HG03159 (cell line): ENCODE measurements at regions not wholly inside any gene's neighbourhood (a gene's known extent, or its start where the extent isn't known, plus 50 kb on each side); places are given as distances from the start of the nearest gene placed in this dataset.
"Not testable (repeated sequence)": the region's sequence is repeated elsewhere in the genome, so short reads cannot be mapped to it uniquely, and the experiment has no call there.

Experiments
- ATAC-seq: cut with Tn5 transposase; IDR thresholded peaks from one replicate; pipeline ENCODE4 v1.9.1; 2021; ENCODE audit warnings: mild to moderate bottlenecking, moderate library complexity; ENCODE audit not compliant: unreplicated experiment

DNA sequence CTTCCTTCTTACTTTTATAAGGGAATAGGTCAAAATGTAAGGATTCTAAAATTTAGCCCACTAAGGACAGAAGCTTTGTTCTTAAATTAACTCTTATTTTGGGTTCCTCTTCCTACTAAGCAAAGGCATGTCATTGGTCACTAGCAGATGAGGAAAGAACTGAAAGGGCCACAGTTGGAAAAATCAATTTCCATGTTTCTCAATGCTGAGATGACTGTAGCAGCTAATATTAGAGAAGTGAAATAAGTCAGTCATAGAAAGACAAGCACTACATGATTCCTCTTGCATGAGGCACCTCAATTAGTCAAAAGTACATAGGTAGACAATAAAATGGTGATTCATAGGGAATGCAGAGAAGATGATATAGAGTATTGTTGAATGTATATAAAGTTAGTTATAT is 353.7 kb downstream of the RSL24D1 start:
- no peak for ATAC-seq

DNA sequence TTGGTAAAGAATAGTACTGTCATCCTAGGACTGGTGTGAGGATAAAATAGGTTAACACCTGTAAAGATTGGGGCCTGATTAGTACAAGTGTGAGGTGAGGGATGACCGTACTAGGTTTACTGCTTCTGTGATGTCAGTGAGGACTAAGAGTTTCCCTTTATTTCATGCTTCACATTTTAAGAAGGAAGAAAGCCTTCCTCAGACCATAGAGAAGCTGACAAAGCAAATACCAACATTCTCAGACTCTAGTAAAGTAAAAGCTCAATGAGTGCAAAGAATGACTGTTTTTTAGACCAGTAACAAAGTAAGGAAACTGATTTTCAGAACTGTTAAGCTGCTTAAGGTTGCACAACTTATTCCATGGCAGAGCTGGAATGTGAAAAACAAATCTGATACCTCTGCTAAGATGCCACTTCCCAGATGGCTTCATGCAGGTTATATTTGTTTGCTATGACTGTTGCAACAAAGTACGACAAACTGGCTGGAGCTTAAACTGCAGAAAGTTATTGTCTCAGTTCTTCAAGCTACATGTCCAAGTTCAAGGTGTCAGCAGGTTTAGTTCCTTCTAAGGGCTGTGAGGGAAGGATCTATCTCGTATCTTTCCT is 354.9 kb downstream of the RSL24D1 start:
- ATAC-seq, result no peak

GRCh38 chr15:54840621-54841398 is 355.9 kb downstream of the RSL24D1 start:
- no peak for ATAC-seq

GRCh38 chr15:54839379-54839778 is 357.4 kb downstream of the RSL24D1 start:
- no peak for ATAC-seq

GRCh38 chr15:54836052-54836795 is 360.5 kb downstream of the RSL24D1 start:
- ATAC-seq, result peak; percentile 44

DNA sequence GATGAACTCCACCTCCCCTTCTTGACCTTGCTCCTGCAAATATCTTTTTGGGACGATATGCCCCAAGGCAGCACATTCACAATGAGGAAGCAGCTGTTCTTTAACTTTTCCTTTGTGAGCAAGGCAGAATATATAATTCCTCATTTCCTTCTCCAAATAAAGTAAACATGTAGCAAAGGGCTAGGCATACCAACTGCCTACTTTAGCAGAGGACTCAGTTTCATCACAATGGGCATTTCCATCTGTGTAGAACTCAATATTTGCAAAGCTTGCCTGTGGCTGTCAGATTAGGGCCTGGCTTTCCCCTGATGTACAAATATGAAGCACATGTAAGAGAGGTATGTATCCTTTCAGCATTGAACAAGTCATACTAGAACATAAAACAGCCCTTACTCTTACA is 366.9 kb downstream of the RSL24D1 start:
- no peak for ATAC-seq

- ATAC-seq, result no peak
These were observed 375.9 kb downstream of the RSL24D1 start for GRCh38 chr15:54820811-54821210.

DNA sequence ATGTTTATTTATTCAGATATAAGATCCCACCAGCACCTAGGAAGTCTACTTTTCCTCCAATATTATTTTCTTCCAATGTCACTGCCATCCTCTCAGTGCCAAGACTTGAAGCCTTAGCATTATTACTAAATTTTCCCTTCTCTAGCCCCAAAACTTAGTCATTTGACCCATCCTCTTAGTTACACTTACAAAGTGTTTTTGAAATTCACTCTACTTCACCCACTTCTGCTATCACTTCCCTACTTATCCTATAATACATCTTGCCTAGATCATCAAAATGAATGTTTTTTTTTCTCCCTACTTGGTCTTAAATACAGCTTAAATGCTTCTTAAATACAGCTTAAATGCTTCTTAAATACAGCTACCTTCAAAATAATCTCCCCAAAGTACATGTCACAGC is 376.6 kb downstream of the RSL24D1 start:
- ATAC-seq, result no peak

DNA sequence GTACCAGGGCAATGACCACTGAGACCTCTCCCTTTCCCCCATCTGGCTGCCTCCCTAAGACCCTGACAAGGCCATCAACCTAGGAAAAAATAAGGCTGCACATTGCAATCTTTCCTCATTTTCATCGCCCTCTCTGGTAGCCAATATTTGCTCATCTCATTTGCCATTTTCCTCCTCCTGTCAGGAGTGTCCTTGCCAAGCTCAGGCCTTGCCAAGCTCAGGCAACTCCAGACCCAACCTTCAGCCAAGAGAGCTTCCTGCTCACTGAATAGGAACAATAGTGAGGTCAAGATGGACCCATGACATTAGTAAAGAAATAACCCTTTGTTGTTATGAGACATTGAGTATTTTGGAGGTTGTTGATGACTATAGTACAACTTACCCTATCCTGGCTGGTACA is 380.3 kb downstream of the RSL24D1 start:
- ATAC-seq, result no peak

GRCh38 chr15:54815556-54815955 is 381.2 kb downstream of the RSL24D1 start:
- ATAC-seq, result no peak

DNA sequence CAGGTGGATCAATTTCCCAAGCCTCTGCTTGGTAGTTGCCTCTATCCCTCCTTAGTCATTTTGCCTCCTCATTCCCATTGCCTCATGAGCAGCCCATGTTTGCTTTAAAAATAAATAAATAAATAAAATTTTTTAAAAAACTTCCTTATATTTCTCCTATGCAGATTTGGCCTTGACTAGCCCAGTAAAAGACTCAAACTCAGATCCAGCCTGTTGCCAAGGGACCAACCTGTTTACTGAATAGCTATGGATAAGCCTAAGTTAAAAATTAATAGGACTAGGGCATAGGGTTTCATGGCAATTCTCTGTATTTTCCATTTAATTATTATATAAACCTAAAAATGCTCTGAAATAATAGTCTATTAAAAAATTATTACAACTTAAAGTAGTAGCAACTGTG is 384.4 kb downstream of the RSL24D1 start:
- ATAC-seq, result no peak

- ATAC-seq, result no peak
These were observed 386.2 kb downstream of the RSL24D1 start for GRCh38 chr15:54810496-54810895.

GRCh38 chr15:54810031-54810430 is 386.7 kb downstream of the RSL24D1 start:
- ATAC-seq, result no peak

- no peak for ATAC-seq
These were observed 388.4 kb downstream of the RSL24D1 start for GRCh38 chr15:54808321-54808720.

DNA sequence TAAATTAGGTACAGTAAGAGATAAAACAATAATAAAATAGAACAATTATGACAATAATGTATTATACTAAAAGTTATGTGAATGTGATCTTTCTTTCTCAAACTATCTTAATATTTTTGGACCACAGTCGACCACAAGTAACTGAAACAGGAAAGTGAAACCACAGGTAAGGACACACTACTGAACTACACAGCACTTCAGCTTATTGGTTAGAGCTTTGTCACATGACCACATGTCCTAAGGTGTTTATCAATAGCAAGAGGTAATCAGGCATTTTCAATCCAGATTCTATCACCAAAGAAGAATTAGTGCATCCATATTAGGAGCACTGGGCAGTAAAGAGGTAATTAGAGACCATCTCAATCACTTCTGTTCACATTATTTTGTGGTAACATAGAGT is 392.8 kb downstream of the RSL24D1 start:
- no peak for ATAC-seq

DNA sequence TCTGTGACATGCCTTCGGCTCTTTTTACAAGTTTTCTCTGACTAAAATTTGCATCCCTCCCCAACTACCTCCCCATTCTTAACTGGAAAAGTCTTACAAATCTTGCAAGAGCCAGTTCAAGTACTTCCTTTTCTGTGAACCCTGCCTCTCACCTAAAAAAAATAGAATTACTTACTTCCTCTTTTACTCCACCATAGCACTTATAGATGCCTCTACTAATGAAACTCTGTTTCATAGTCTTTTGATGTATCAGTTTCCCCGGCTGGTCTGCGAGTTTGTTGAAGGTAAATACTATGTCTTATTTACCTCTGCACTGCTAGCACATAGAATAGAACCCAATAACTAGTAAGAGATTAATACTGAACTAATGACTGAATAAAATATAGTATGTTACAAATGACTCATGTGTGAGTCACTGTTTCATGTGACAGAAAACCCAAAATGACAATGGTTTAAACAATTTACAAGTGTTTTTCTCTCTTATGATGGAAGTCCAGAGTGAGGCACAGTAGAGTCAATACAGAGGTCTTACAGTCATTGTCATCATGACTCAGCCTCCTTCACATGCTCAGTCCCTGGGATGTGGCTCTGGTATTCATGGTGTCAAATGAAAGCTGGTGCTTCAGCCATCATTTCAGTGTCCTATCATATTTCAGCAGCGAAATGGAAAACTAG is 393.5 kb downstream of the RSL24D1 start:
- ATAC-seq, result peak; percentile 80

DNA sequence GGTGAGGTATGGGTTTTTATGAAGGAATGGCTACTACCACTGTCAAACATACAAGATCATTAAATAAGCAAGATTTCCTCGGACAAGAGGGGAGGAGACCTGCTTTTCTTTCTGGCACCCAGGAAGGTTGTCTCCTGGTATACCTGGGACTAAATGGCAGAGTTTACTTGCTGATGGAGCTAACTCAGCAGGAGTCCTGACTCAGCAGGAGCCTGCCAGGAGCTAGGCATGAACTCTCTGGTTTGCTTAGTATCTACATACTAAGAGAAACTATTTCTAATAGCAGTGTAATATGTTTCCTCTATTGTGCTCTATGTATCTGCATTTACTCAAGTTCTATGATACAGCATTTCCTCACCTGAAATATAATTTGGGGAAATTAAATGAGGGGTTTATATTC is 404.2 kb downstream of the RSL24D1 start:
- ATAC-seq, result no peak

- ATAC-seq, result no peak
These were observed 406.0 kb downstream of the RSL24D1 start for GRCh38 chr15:54790693-54791092.

DNA sequence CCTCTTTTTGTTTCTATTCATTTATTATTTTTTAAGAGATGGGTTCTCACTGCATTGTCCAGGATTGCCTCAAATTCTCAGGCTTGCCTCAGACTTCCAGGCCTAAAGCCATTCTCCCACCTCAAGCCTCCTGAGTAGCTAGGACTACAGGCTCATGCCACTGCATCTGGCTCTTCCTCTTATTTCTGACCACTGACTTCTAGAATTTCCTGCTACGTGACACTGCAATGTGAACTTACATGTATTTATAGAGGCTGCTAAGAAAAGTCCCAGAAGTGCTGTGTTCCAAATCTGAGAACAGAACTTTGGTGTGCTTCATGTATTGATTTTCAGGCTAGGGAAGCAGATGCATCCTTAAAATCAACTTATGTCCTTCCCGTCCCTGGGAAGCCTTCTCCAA is 407.4 kb downstream of the RSL24D1 start:
- ATAC-seq, result no peak

GRCh38 chr15:54781220-54781619 is 415.5 kb downstream of the RSL24D1 start:
- not testable (repeated sequence) for ATAC-seq

DNA sequence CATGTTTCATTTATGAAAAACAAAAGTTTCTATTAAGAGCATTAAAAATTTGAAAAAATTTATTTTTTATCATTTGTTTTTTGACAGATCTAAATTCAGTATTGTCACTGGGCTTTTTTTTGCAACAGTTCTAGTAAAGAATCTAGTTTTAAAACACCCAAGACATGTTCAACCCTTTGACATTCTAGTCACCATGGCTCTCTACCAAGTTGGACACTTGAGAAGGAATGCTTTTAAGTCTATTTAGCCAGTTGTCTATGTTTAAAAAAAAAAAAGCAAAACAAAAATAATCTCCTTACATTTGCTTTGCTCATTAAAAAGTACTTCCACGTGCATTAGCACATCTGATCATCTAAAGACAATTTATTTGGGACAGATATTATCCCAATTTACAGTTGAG is 417.5 kb downstream of the RSL24D1 start:
- no peak for ATAC-seq
